Neural cell (in vitro differentiated cells): ENCODE measurements at regions not wholly inside any gene's neighbourhood (a gene's known extent, or its start where the extent isn't known, plus 50 kb on each side); places are given as distances from the start of the nearest gene placed in this dataset.

Source experiments
- H2AFZ ChIP-seq: fragments of 200-600, 300-800 bp; sonication (generic), shearing (Covaris generic); 2 replicates; pipeline ENCODE4 v1.6.0; 2014; ENCODE audit warnings: low read depth, mild to moderate bottlenecking, antibody characterized with exemption, low read length, moderate library complexity
- H3F3A ChIP-seq: fragments of 200-600 bp; shearing (Covaris generic); 2 replicates; pipeline ENCODE4 v1.6.1; 2016; ENCODE audit warnings: mild to moderate bottlenecking, moderate library complexity, mixed read lengths, antibody characterized with exemption, low read length; ENCODE audit not compliant: insufficient read depth, poor library complexity, severe bottlenecking
- H3K27ac ChIP-seq: fragments of 200-600, 300-800 bp; sonication (generic), shearing (Covaris generic); 2 replicates; pipeline ENCODE4 v1.5.1; 2014; ENCODE audit warnings: mild to moderate bottlenecking, low read length, moderate library complexity
- H3K27me3 ChIP-seq: fragments of 300-800, 200-600 bp; sonication (generic), shearing (Covaris generic); 2 replicates; pipeline ENCODE4 v1.6.0; 2014; ENCODE audit warnings: mild to moderate bottlenecking, low read depth, low read length, moderate library complexity; ENCODE audit not compliant: insufficient read depth
- H3K36me3 ChIP-seq: fragments of 300-800, 200-600 bp; sonication (generic), shearing (Covaris generic); 2 replicates; pipeline ENCODE4 v1.5.1; 2014; ENCODE audit warnings: mild to moderate bottlenecking, antibody characterized with exemption, low read length, moderate library complexity; ENCODE audit not compliant: insufficient read depth
- H3K4me2 ChIP-seq: fragments of 300-800, 200-600 bp; sonication (generic), shearing (Covaris generic); 2 replicates; pipeline ENCODE4 v1.6.0; 2014; ENCODE audit warnings: mild to moderate bottlenecking, low read length
- H3K4me3 ChIP-seq: fragments of 300-800, 200-600 bp; sonication (generic), shearing (Covaris generic); 2 replicates; pipeline ENCODE4 v1.5.1; 2014; ENCODE audit warnings: mild to moderate bottlenecking, low read length, moderate library complexity
- H3K79me2 ChIP-seq: fragments of 200-600 bp; shearing (Covaris generic); replicated peaks from 2 replicates; pipeline ENCODE4 v1.6.0; 2014; ENCODE audit warnings: mild to moderate bottlenecking, low read length, moderate library complexity; ENCODE audit not compliant: insufficient read depth
- H3K9ac ChIP-seq: fragments of 300-800, 200-600 bp; sonication (generic), shearing (Covaris generic); 2 replicates; pipeline ENCODE4 v1.6.1; 2016; ENCODE audit warnings: mild to moderate bottlenecking, low read length, mixed read lengths
- H3K9me2 ChIP-seq: fragments of 200-600 bp; shearing (Covaris generic); 2 replicates; pipeline ENCODE4 v1.6.1; 2016; ENCODE audit warnings: mild to moderate bottlenecking, low read length, mixed read lengths; ENCODE audit not compliant: insufficient read depth
- H3K9me3 ChIP-seq: fragments of 200-600, 300-800 bp; sonication (generic), shearing (Covaris generic); 2 replicates; pipeline ENCODE4 v1.6.1; 2016; ENCODE audit warnings: mild to moderate bottlenecking, mixed run types, low read length, moderate library complexity, mixed read lengths
- H4K20me1 ChIP-seq: fragments of 200-600 bp; shearing (Covaris generic); 2 replicates; pipeline ENCODE4 v1.6.1; 2016; ENCODE audit warnings: mild to moderate bottlenecking, mixed run types; ENCODE audit not compliant: insufficient read depth
- CTCF ChIP-seq: fragments of 450-650 bp; IDR thresholded peaks from 2 replicates; pipeline ENCODE4 v1.5.1; 2014; ENCODE audit warnings: antibody characterized with exemption, mild to moderate bottlenecking, moderate library complexity; ENCODE audit not compliant: poor library complexity, severe bottlenecking
- EP300 ChIP-seq: fragments of 450-650 bp; conservative IDR thresholded peaks from 2 replicates; pipeline ENCODE4 v1.6.1; 2014; ENCODE audit warnings: antibody characterized with exemption, mild to moderate bottlenecking, moderate library complexity; ENCODE audit not compliant: poor library complexity, severe bottlenecking
- EZH2 ChIP-seq: fragments of 200-600, 300-800 bp; shearing (Covaris generic), sonication (generic); IDR thresholded peaks from 2 replicates; pipeline ENCODE4 v1.6.1; 2014; ENCODE audit warnings: antibody characterized with exemption, low read length, borderline replicate concordance, mild to moderate bottlenecking; ENCODE audit not compliant: insufficient read depth, poor library complexity, severe bottlenecking
- MXI1 ChIP-seq: fragments of 450-650 bp; conservative IDR thresholded peaks from 2 replicates; pipeline ENCODE4 v1.6.1; 2014; ENCODE audit warnings: antibody characterized with exemption, mild to moderate bottlenecking; ENCODE audit not compliant: poor library complexity, severe bottlenecking
- POLR2AphosphoS5 ChIP-seq: IDR thresholded peaks from 2 replicates; pipeline ENCODE4 v1.6.1; 2012
- RAD21 ChIP-seq: fragments of 450-650 bp; conservative IDR thresholded peaks from 2 replicates; pipeline ENCODE4 v1.6.1; 2014; ENCODE audit warnings: antibody characterized with exemption, mild to moderate bottlenecking, moderate library complexity
- REST ChIP-seq: IDR thresholded peaks from 2 replicates; pipeline ENCODE4 v1.6.1; 2012; ENCODE audit warnings: borderline replicate concordance
- SMC3 ChIP-seq: fragments of 450-650 bp; conservative IDR thresholded peaks from 2 replicates; pipeline ENCODE4 v1.6.1; 2014; ENCODE audit warnings: antibody characterized with exemption, mild to moderate bottlenecking, moderate library complexity; ENCODE audit not compliant: poor library complexity
- TAF1 ChIP-seq: IDR thresholded peaks from 2 replicates; pipeline ENCODE4 v1.6.1; 2012; ENCODE audit warnings: low read depth

GRCh38 chr6:145017516-145017915, 717.8 kb downstream of the EPM2A start:
- Histone ChIP-seq H2AFZ (no peak overlapping the region), H3K9ac (no peak overlapping the region), H3K79me2 (no peaks in the 10 kb centered on the region), H3K4me3 (no peak overlapping the region), H3K9me2 (no peaks in the 10 kb centered on the region), H4K20me1 (no peaks in the 10 kb centered on the region), H3K27ac (no peak overlapping the region), H3F3A (no peaks in the 10 kb centered on the region), H3K9me3 (no peaks in the 10 kb centered on the region), H3K36me3 (no peaks in the 10 kb centered on the region), H3K27me3 (no peaks in the 10 kb centered on the region), H3K4me2 (no peak overlapping the region)
- TF ChIP-seq CTCF (no peak), MXI1 (no peak), REST (no peak), TAF1 (no peak), POLR2AphosphoS5 (no peak), RAD21 (no peak), EP300 (no peak), EZH2 (no peak), SMC3 (no peak)

DNA sequence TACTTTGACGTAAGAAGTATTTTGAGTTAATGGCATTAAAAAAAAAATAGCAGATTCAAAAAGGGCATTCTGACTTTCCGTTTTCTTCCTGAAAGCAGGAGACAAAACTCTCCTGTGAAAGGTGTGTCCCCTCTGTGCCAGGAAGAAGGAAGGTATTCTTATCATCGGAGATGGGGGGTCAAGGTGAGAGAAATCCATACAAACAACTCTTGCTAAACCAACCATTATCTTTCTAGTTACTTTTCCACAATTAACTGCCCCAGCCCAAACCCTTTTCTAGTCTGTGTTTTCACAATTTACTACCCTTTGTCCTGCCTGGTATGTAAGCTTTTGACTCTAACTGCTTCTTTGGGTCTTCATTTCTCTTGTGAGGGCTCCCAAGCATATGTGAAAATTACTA, 717.3 kb downstream of the EPM2A start:
- Histone ChIP-seq H3K4me2 (no peak overlapping the region), H3K36me3 (no peaks in the 10 kb centered on the region), H3K79me2 (no peaks in the 10 kb centered on the region), H3K9me2 (no peaks in the 10 kb centered on the region), H3F3A (no peaks in the 10 kb centered on the region), H3K4me3 (no peak overlapping the region), H3K27me3 (no peaks in the 10 kb centered on the region), H3K27ac (no peak overlapping the region), H3K9me3 (no peaks in the 10 kb centered on the region), H3K9ac (no peak overlapping the region), H2AFZ (no peak overlapping the region), H4K20me1 (no peaks in the 10 kb centered on the region)
- TF ChIP-seq EP300 (no peak), POLR2AphosphoS5 (no peak), MXI1 (no peak), REST (no peak), EZH2 (no peak), RAD21 (no peak), SMC3 (no peak), TAF1 (no peak), CTCF (no peak)
